ENCODE measurements at regions not wholly inside any gene's neighbourhood (a gene's known extent, or its start where the extent isn't known, plus 50 kb on each side); places are given as distances from the start of the nearest gene placed in this dataset.

DNA sequence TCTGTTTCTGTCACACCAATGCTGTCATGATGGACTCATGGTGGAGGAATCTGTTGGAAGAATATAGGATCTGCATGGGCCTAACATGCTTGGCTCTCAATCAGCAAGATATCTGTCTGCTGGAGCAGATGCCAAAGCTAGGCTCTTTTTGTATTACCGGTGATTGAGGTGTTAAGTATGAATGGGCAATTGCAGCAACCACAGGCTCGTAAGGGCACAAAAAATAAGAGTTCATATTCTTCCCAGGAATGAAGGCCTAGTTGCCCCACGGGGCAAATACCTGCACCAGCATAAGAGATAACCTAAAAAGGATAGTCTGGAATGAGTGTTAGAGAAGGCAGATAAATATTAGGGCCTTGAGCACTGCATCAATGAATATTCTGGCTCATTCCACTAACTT, 679.5 kb upstream of the COX7C start:
- no peak for TF ChIP-seq POLR2A (IDR thresholded peaks at IDR 0.05; ENCODE audit: low read length)
- no peak for TF ChIP-seq GATA1 (IDR thresholded peaks at IDR 0.05; ENCODE audit: low read depth, low read length)

All from erythroblast (primary cell).